HepG2 (cell line): ENCODE measurements at regions not wholly inside any gene's neighbourhood (a gene's known extent, or its start where the extent isn't known, plus 50 kb on each side); places are given as distances from the start of the nearest gene placed in this dataset.

ENCODE experiments used
- ATAC-seq: fragments of 200-7000 bp; cut with Tn5 transposase; 3 replicates; pipeline ENCODE4 v1.9.1; 2020; ENCODE audit warnings: mild to moderate bottlenecking, moderate library complexity
- BruUV-seq: library from RNA; stranded (reverse); fragments of 400-500 nt; replicated peaks from 2 replicates; lab custom pipeline; 2021; lab: Mats Ljungman, UMichigan
- CTCF ChIA-PET: fragments of 300-600 bp; formaldehyde crosslinking; extraction: SDS; loops from one replicate; lab custom pipeline; 2021; ENCODE audit warnings: low total read pairs, inconsistent platforms, low intra/inter-chr PET ratio; lab: Yijun Ruan, JAX
- POLR2A ChIA-PET: fragments of 350-600 bp; sonication (Branson Sonifier 250); formaldehyde crosslinking; loops from one replicate; lab custom pipeline; 2020; ENCODE audit warnings: antibody characterized with exemption, inconsistent platforms; lab: Yijun Ruan, JAX
- DNase-seq: peaks from one replicate; pipeline ENCODE4 v3.0.0-alpha.2; 2015; ENCODE audit warnings: low spot score
- FAIRE-seq: peaks from 3 replicates; lab custom pipeline; 2011; peaks lifted over from hg19 to GRCh38; lab: Jason Lieb, UNC
- H2AFZ ChIP-seq: one replicate; pipeline ENCODE4 v1.6.1; 2011; ENCODE audit warnings: low read length, inconsistent platforms
- H3K27ac ChIP-seq: fragments of 300-600 bp; 3 replicates; pipeline ENCODE4 v1.8.0; 2011; ENCODE audit warnings: mixed run types, mild to moderate bottlenecking, mixed read lengths, low read length, inconsistent platforms; ENCODE audit not compliant: insufficient read depth; ENCODE audit errors: extremely low read length
- H3K27me3 ChIP-seq, 2 experiments: fragments of 200-600 bp in 1 of 2; 2 replicates in 1 of 2; 3 replicates in 1 of 2; pipeline versions ENCODE4 v1.6.0 to v1.8.0; 2011; ENCODE audit warnings: low read length in 2 of 2, mild to moderate bottlenecking in 2 of 2, moderate library complexity in 2 of 2, inconsistent platforms in 1 of 2; ENCODE audit not compliant: insufficient read depth in 2 of 2, control insufficient read depth in 1 of 2
- H3K36me3 ChIP-seq, 2 experiments: fragments of 200-600 bp in 1 of 2; replicated peaks in 1 of 2; 2 replicates in 1 of 2; 3 replicates in 1 of 2; pipeline versions ENCODE4 v1.5.1 to v1.8.0; 2011; ENCODE audit warnings: low read length in 2 of 2, inconsistent platforms in 1 of 2; ENCODE audit not compliant: insufficient read depth in 2 of 2, control insufficient read depth in 1 of 2
- H3K4me1 ChIP-seq: 2 replicates; pipeline ENCODE4 v1.5.1; 2012; ENCODE audit warnings: low read length, inconsistent platforms; ENCODE audit not compliant: insufficient read depth
- H3K4me2 ChIP-seq: 2 replicates; pipeline ENCODE4 v1.6.0; 2011; ENCODE audit warnings: low read depth, low read length, inconsistent platforms
- H3K4me3 ChIP-seq, 3 experiments: fragments of 200-600 bp in 1 of 3; sonication (generic), shearing (Covaris generic) in 1 of 3; replicated peaks in 1 of 3; 2 replicates each; pipeline ENCODE4 v1.5.1; 2011 to 2016; ENCODE audit warnings: low read length in 3 of 3, inconsistent platforms in 2 of 3, low read depth in 2 of 3, mild to moderate bottlenecking in 2 of 3, control low read depth in 1 of 3, mixed read lengths in 1 of 3; ENCODE audit not compliant: insufficient read depth in 1 of 3
- H3K79me2 ChIP-seq: one replicate; pipeline ENCODE4 v1.6.1; 2011; ENCODE audit warnings: low read length, inconsistent platforms; ENCODE audit not compliant: insufficient read depth
- H3K9ac ChIP-seq: 2 replicates; pipeline ENCODE4 v1.6.0; 2011; ENCODE audit warnings: mild to moderate bottlenecking, low read depth, low read length, inconsistent platforms; ENCODE audit not compliant: insufficient read depth
- H3K9me3 ChIP-seq: 2 replicates; pipeline ENCODE4 v1.5.1; 2012; ENCODE audit warnings: mild to moderate bottlenecking, low read length
- H4K20me1 ChIP-seq: 2 replicates; pipeline ENCODE4 v1.6.0; 2011; ENCODE audit warnings: inconsistent platforms, mild to moderate bottlenecking, low read length, moderate library complexity; ENCODE audit not compliant: insufficient read depth
- ARID3A ChIP-seq: IDR thresholded peaks from 2 replicates; pipeline ENCODE4 v1.6.1; 2012; ENCODE audit warnings: low read depth, low read length, improper control_type of control experiment
- RARA ChIP-seq: IDR thresholded peaks from 2 replicates; pipeline ENCODE4 v1.6.1; 2016; ENCODE audit warnings: missing genetic modification reagents, missing compliant biosample characterization
- WGBS: methylation state at CpG from one replicate; pipeline ENCODE4 v1.1.6; 2017; ENCODE audit warnings: low lambda C conversion rate; 5-methylcytosine and 5-hydroxymethylcytosine counted together
- in situ Hi-C: cut with HindIII; loops from 2 replicates; pipeline ENCODE4 v1.10.0; 2017; ENCODE audit warnings: low pct_unique_long_range_greater_than_20kb; ENCODE audit not compliant: extremely low pct_ligation_motif_present
- intact Hi-C: fragments of 100-400 bp; cut with micrococcal nuclease; formaldehyde crosslinking; loops from one replicate; pipeline ENCODE4 v1.10.0; 2022; ENCODE audit not compliant: unreplicated experiment
- TF ChIP-seq, protein P1 (sequence below): sonication (generic); formaldehyde crosslinking; conservative IDR thresholded peaks from 2 replicates; pipeline ENCODE4 v1.8.0; 2022; ENCODE audit warnings: missing genetic modification reagents

DNA sequence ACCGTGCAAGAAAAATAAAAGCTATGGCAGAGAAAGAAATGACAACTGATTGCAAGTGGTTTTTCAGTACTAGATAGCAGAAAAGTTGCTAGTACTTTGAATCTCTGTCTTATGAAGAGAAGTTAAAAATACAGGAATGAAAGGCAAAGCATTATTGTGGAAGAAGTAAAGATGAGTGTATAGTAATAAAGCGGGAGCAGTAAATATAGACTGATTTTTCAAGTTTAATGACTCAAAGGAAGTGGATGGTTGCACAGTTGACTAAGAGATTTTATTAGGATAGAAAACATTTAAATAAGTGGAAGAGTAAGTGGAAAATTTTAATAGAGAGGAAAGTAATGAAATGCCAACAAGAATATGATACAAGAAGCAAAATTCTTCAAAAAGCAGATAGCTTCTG lies 1076.1 kb upstream of the CADM2 start:
- H3K27ac ChIP-seq = no peak overlapping the region
- no peak overlapping the region for H3K4me3 ChIP-seq
- no peak overlapping the region for H3K9ac ChIP-seq

More for the DNA sequence above, 1076.1 kb upstream of the CADM2 start:
- TF ChIP-seq ARID3A (no peak), RARA (CRISPR knock-in tag) (no peak)
- TF ChIP-seq, protein P1, sequence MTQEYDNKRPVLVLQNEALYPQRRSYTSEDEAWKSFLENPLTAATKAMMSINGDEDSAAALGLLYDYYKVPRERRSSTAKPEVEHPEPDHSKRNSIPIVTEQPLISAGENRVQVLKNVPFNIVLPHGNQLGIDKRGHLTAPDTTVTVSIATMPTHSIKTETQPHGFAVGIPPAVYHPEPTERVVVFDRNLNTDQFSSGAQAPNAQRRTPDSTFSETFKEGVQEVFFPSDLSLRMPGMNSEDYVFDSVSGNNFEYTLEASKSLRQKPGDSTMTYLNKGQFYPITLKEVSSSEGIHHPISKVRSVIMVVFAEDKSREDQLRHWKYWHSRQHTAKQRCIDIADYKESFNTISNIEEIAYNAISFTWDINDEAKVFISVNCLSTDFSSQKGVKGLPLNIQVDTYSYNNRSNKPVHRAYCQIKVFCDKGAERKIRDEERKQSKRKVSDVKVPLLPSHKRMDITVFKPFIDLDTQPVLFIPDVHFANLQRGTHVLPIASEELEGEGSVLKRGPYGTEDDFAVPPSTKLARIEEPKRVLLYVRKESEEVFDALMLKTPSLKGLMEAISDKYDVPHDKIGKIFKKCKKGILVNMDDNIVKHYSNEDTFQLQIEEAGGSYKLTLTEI (CRISPR knock-in tag) = no peak
- WGBS = 1% methylated on average over 2 of the region's 2 CpGs
- DNase-seq (no peak), FAIRE-seq (no peak), ATAC-seq (no peak)
- in situ Hi-C loops = no loop called here
- Histone ChIP-seq H3K4me1 (no peaks in the 10 kb centered on the region), H2AFZ (no peak overlapping the region), H3K9me3 (no peaks in the 10 kb centered on the region), H3K36me3 (no peaks in the 10 kb centered on the region), H3K79me2 (no peaks in the 10 kb centered on the region), H3K4me2 (no peak overlapping the region), H4K20me1 (0 out of 2 replicates have a peak, but pooled peaks cover 2% of the 10 kb centered on the region), H3K27me3 (no peaks in the 10 kb centered on the region)
- CTCF ChIA-PET = no interaction called here
- intact Hi-C loops = no loop called here
- no TSS peak for BruUV-seq
- POLR2A ChIA-PET = no interaction called here
